Caco-2 (cell line): ENCODE measurements at regions not wholly inside any gene's neighbourhood (a gene's known extent, or its start where the extent isn't known, plus 50 kb on each side); places are given as distances from the start of the nearest gene placed in this dataset.

Experiments
- BruUV-seq: library from RNA; stranded (reverse); fragments of 400-500 nt; replicated peaks from 2 replicates; lab custom pipeline; 2021; lab: Mats Ljungman, UMichigan
- CTCF ChIA-PET: fragments of 300-600 bp; sonication (Branson Sonifier 250); formaldehyde crosslinking; loops from one replicate; lab custom pipeline; 2022; ENCODE audit warnings: antibody characterized with exemption; lab: Charles Lee
- POLR2A ChIA-PET: fragments of 300-600 bp; sonication (Branson Sonifier 250); formaldehyde crosslinking; loops from one replicate; lab custom pipeline; 2022; ENCODE audit warnings: antibody characterized with exemption; lab: Charles Lee
- DNase-seq, 2 experiments: peaks; one replicate each; pipeline versions ENCODE4 v3.0.0 to v3.0.0-alpha.2; 2020 to 2022
- H3K27me3 ChIP-seq: replicated peaks from 2 replicates; pipeline ENCODE4 v1.6.0; 2011; ENCODE audit warnings: low read length; ENCODE audit not compliant: control insufficient read depth, insufficient read depth
- H3K36me3 ChIP-seq: 2 replicates; pipeline ENCODE4 v1.5.1; 2011; ENCODE audit warnings: low read length; ENCODE audit not compliant: control insufficient read depth, insufficient read depth
- H3K4me1 ChIP-seq: fragments of 250-450 bp; sonication (Bioruptor Pico); 2 replicates; pipeline ENCODE4 v1.5.1; 2020; ENCODE audit warnings: mild to moderate bottlenecking
- H3K4me3 ChIP-seq: 2 replicates; pipeline ENCODE4 v1.5.1; 2011; ENCODE audit warnings: low read depth, mild to moderate bottlenecking, control low read depth, low read length
- H3K9me3 ChIP-seq: fragments of 250-450 bp; sonication (Bioruptor Pico); 2 replicates; pipeline ENCODE4 v1.5.1; 2020; ENCODE audit warnings: mild to moderate bottlenecking, moderate library complexity
- H3K27ac Mint-ChIP-seq: one replicate; pipeline ENCODE4 v1.8.0; 2022; ENCODE audit warnings: mixed read lengths; ENCODE audit not compliant: unreplicated experiment
- H3K27me3 Mint-ChIP-seq: one replicate; pipeline ENCODE4 v1.8.0; 2022; ENCODE audit warnings: mixed read lengths; ENCODE audit not compliant: insufficient read depth, unreplicated experiment
- H3K36me3 Mint-ChIP-seq: one replicate; pipeline ENCODE4 v1.8.0; 2022; ENCODE audit warnings: mild to moderate bottlenecking, mixed read lengths; ENCODE audit not compliant: insufficient read depth, unreplicated experiment
- H3K4me1 Mint-ChIP-seq: one replicate; pipeline ENCODE4 v1.8.0; 2022; ENCODE audit warnings: low read depth, mixed read lengths; ENCODE audit not compliant: unreplicated experiment
- H3K4me3 Mint-ChIP-seq: one replicate; pipeline ENCODE4 v1.8.0; 2022; ENCODE audit warnings: mild to moderate bottlenecking, moderate library complexity, mixed read lengths; ENCODE audit not compliant: unreplicated experiment
- H3K9me3 Mint-ChIP-seq: one replicate; pipeline ENCODE4 v1.8.0; 2022; ENCODE audit warnings: mixed read lengths; ENCODE audit not compliant: unreplicated experiment
- CTCF ChIP-seq, 2 experiments: fragments of 200-600 bp in 1 of 2; IDR thresholded peaks; 1 replicate in 1 of 2; 2 replicates in 1 of 2; pipeline versions ENCODE4 v1.5.1 to v1.8.0; 2011 to 2022; ENCODE audit warnings: antibody characterized with exemption in 1 of 2, control low read depth in 1 of 2, inconsistent platforms in 1 of 2, low read depth in 1 of 2, low read length in 1 of 2, mild to moderate bottlenecking in 1 of 2, moderate library complexity in 1 of 2; ENCODE audit not compliant: insufficient read depth in 1 of 2, severe bottlenecking in 1 of 2, unreplicated experiment in 1 of 2
- intact Hi-C: fragments of 100-400 bp; cut with micrococcal nuclease; formaldehyde crosslinking; loops from one replicate; pipeline ENCODE4 v1.10.0; 2022; ENCODE audit not compliant: unreplicated experiment

GRCh38 chr3:28901018-28901417 is 379.9 kb upstream of the RBMS3 start:
- TF ChIP-seq CTCF (IDR thresholded peaks at IDR 0.05; ENCODE audit: insufficient read depth in 1 of 2, low read depth in 1 of 2, low read length in 1 of 2, severe bottlenecking in 1 of 2, unreplicated experiment in 1 of 2), result no peak
- Histone ChIP-seq H3K27me3 (no peaks in the 10 kb centered on the region), H3K36me3 (no peaks in the 10 kb centered on the region), H3K4me3 (no peak overlapping the region), H3K4me1 (no peaks in the 10 kb centered on the region), H3K9me3 (no peaks in the 10 kb centered on the region)
- Mint-ChIP-seq H3K4me1 (no peaks in the 10 kb centered on the region), H3K27me3 (no peaks in the 10 kb centered on the region), H3K9me3 (no peaks in the 10 kb centered on the region), H3K27ac (no peak overlapping the region), H3K36me3 (no peaks in the 10 kb centered on the region), H3K4me3 (no peak overlapping the region)
- no peak for DNase-seq
- intact Hi-C loops, result no loop called here
- CTCF ChIA-PET, result no interaction called here
- POLR2A ChIA-PET, result no interaction called here
- BruUV-seq, result no TSS peak

GRCh38 chr3:28903171-28903601 is 377.7 kb upstream of the RBMS3 start:
- BruUV-seq, result no TSS peak
- H3K4me1 Mint-ChIP-seq, result no peaks in the 10 kb centered on the region
- TF ChIP-seq CTCF (IDR thresholded peaks at IDR 0.05; ENCODE audit: insufficient read depth in 1 of 2, low read depth in 1 of 2, low read length in 1 of 2, severe bottlenecking in 1 of 2, unreplicated experiment in 1 of 2), result no peak
- Histone ChIP-seq H3K4me3 (no peak overlapping the region), H3K36me3 (no peaks in the 10 kb centered on the region), H3K9me3 (no peaks in the 10 kb centered on the region), H3K27me3 (no peaks in the 10 kb centered on the region), H3K4me1 (no peaks in the 10 kb centered on the region)
- no peaks in the 10 kb centered on the region for H3K9me3 Mint-ChIP-seq
- H3K4me3 Mint-ChIP-seq, result no peak overlapping the region
- ChIA-PET CTCF (no interaction called here), POLR2A (no interaction called here)
- no peaks in the 10 kb centered on the region for H3K27me3 Mint-ChIP-seq
- no peak overlapping the region for H3K27ac Mint-ChIP-seq
- DNase-seq, result no peak
- intact Hi-C loops, result no loop called here
- H3K36me3 Mint-ChIP-seq, result no peaks in the 10 kb centered on the region

- H3K4me1 Mint-ChIP-seq, result no peaks in the 10 kb centered on the region
- no TSS peak for BruUV-seq
- no peaks in the 10 kb centered on the region for H3K27me3 ChIP-seq
- no peak overlapping the region for H3K4me3 ChIP-seq
- H3K9me3 ChIP-seq, result no peaks in the 10 kb centered on the region
- H3K4me1 ChIP-seq, result no peaks in the 10 kb centered on the region
- ChIA-PET CTCF (no interaction called here), POLR2A (no interaction called here)
- no peaks in the 10 kb centered on the region for H3K36me3 Mint-ChIP-seq
- no peak overlapping the region for H3K27ac Mint-ChIP-seq
- no peaks in the 10 kb centered on the region for H3K9me3 Mint-ChIP-seq
- H3K27me3 Mint-ChIP-seq, result no peaks in the 10 kb centered on the region
- no peak overlapping the region for H3K4me3 Mint-ChIP-seq
- intact Hi-C loops, result no loop called here
- no peak for DNase-seq
- no peaks in the 10 kb centered on the region for H3K36me3 ChIP-seq
- no peak for TF ChIP-seq CTCF (IDR thresholded peaks at IDR 0.05; ENCODE audit: insufficient read depth in 1 of 2, low read depth in 1 of 2, low read length in 1 of 2, severe bottlenecking in 1 of 2, unreplicated experiment in 1 of 2)
Measured at GRCh38 chr3:28905798-28906197, 375.1 kb upstream of the RBMS3 start.
